GM12892 (cell line): ENCODE measurements at regions not wholly inside any gene's neighbourhood (a gene's known extent, or its start where the extent isn't known, plus 50 kb on each side); places are given as distances from the start of the nearest gene placed in this dataset.

Source experiments
- DNase-seq: peaks from one replicate; pipeline ENCODE4 v3.0.0; 2011; ENCODE audit not compliant: insufficient read length
- FAIRE-seq: peaks from 2 replicates; lab custom pipeline; 2011; peaks lifted over from hg19 to GRCh38; lab: Jason Lieb, UNC
- POLR2A ChIP-seq: IDR thresholded peaks from 2 replicates; pipeline ENCODE4 v1.6.1; 2011; ENCODE audit warnings: low read depth, low read length, control low read depth
- POLR2AphosphoS5 ChIP-seq: IDR thresholded peaks from 2 replicates; pipeline ENCODE4 v1.6.1; 2011; ENCODE audit warnings: low read depth, low read length, control low read depth
- TAF1 ChIP-seq: IDR thresholded peaks from 2 replicates; pipeline ENCODE4 v1.6.1; 2011; ENCODE audit warnings: low read depth, mild to moderate bottlenecking, control low read depth, low read length, borderline replicate concordance

GRCh38 chr3:163622384-163622783 lies 1455.9 kb downstream of the SI start:
- TF ChIP-seq POLR2A: no peak
- no peak for TF ChIP-seq POLR2AphosphoS5
- DNase-seq (no peak), FAIRE-seq (no peak)

- no peak for FAIRE-seq
- no peak for DNase-seq
- TF ChIP-seq POLR2A (no peak), TAF1 (no peak), POLR2AphosphoS5 (no peak)
Observed at GRCh38 chr3:163614886-163615285, 1463.4 kb downstream of the SI start.

- TF ChIP-seq POLR2A (no peak), POLR2AphosphoS5 (no peak), TAF1 (no peak)
- DNase-seq (no peak), FAIRE-seq (no peak)
Observed at GRCh38 chr3:163605915-163606314, 1472.4 kb downstream of the SI start.

GRCh38 chr3:163601426-163601825 lies 1476.9 kb downstream of the SI start:
- DNase-seq (no peak), FAIRE-seq (no peak)
- no peak for TF ChIP-seq POLR2AphosphoS5
- TF ChIP-seq POLR2A: no peak
- TF ChIP-seq TAF1: no peak

GRCh38 chr3:163587342-163587741 lies 1491.0 kb downstream of the SI start:
- DNase-seq (no peak), FAIRE-seq (no peak)
- TF ChIP-seq POLR2A (no peak), TAF1 (no peak), POLR2AphosphoS5 (no peak)

GRCh38 chr3:163582967-163583366 lies 1495.3 kb downstream of the SI start:
- no peak for TF ChIP-seq POLR2A
- no peak for TF ChIP-seq POLR2AphosphoS5
- no peak for TF ChIP-seq TAF1
- FAIRE-seq (no peak), DNase-seq (no peak)

GRCh38 chr3:163577271-163577670 lies 1501.0 kb downstream of the SI start:
- TF ChIP-seq POLR2A: no peak
- no peak for TF ChIP-seq POLR2AphosphoS5
- TF ChIP-seq TAF1: no peak
- FAIRE-seq: no peak
- DNase-seq: no peak

- DNase-seq (no peak), FAIRE-seq (no peak)
- TF ChIP-seq TAF1 (no peak), POLR2A (no peak), POLR2AphosphoS5 (no peak)
Observed at GRCh38 chr3:163576314-163576713, 1502.0 kb downstream of the SI start.

GRCh38 chr3:163573324-163573723 lies 1505.0 kb downstream of the SI start:
- TF ChIP-seq POLR2A (no peak), TAF1 (no peak), POLR2AphosphoS5 (no peak)

GRCh38 chr3:163572856-163573255 lies 1505.4 kb downstream of the SI start:
- no peak for FAIRE-seq
- TF ChIP-seq POLR2A: no peak
- no peak for TF ChIP-seq POLR2AphosphoS5
- TF ChIP-seq TAF1: no peak

More at GRCh38 chr3:163573324-163573723, 1505.0 kb downstream of the SI start:
- DNase-seq: no peak
- no peak for FAIRE-seq

GRCh38 chr3:163563485-163563884 lies 1514.8 kb downstream of the SI start:
- TF ChIP-seq POLR2A: no peak
- FAIRE-seq (no peak), DNase-seq (no peak)

More at GRCh38 chr3:163572856-163573255, 1505.4 kb downstream of the SI start:
- DNase-seq: no peak

- TF ChIP-seq POLR2AphosphoS5: no peak
- TF ChIP-seq TAF1: no peak
- TF ChIP-seq POLR2A: no peak
- no peak for FAIRE-seq
- DNase-seq: no peak
Observed at GRCh38 chr3:163562625-163563024, 1515.7 kb downstream of the SI start.

GRCh38 chr3:163561151-163561550 lies 1517.1 kb downstream of the SI start:
- TF ChIP-seq POLR2A (no peak), POLR2AphosphoS5 (no peak), TAF1 (no peak)
- no peak for DNase-seq
- FAIRE-seq: no peak
